Upper lobe of right lung (tissue), 1 donor: ENCODE measurements at regions not wholly inside any gene's neighbourhood (a gene's known extent, or its start where the extent isn't known, plus 50 kb on each side); places are given as distances from the start of the nearest gene placed in this dataset.

ENCODE experiments used
- ATAC-seq: fragments of 200-7000 bp; cut with Tn5 transposase; one replicate; pipeline ENCODE4 v1.9.1; 2020; ENCODE audit warnings: mild to moderate bottlenecking, moderate library complexity
- DNase-seq: peaks from one replicate; pipeline ENCODE4 v3.0.0-alpha.2; 2020
- H3K27ac ChIP-seq: fragments of 200-600 bp; one replicate; pipeline ENCODE4 v1.8.0; 2022
- H3K27me3 ChIP-seq: fragments of 200-600 bp; one replicate; pipeline ENCODE4 v1.8.0; 2022; ENCODE audit warnings: mild to moderate bottlenecking
- H3K36me3 ChIP-seq: fragments of 200-600 bp; one replicate; pipeline ENCODE4 v1.8.0; 2022
- H3K4me1 ChIP-seq: fragments of 200-600 bp; one replicate; pipeline ENCODE4 v1.8.0; 2022
- H3K4me3 ChIP-seq: fragments of 200-600 bp; one replicate; pipeline ENCODE4 v1.8.0; 2022; ENCODE audit warnings: mild to moderate bottlenecking
- H3K9me3 ChIP-seq: fragments of 200-600 bp; one replicate; pipeline ENCODE4 v1.8.0; 2022
- intact Hi-C: fragments of 100-400 bp; cut with DNase I; formaldehyde crosslinking; loops from one replicate; pipeline ENCODE4 v1.11.0; 2022
- TF ChIP-seq, protein P1 (sequence below): fragments of 200-600 bp; IDR thresholded peaks from one replicate; pipeline ENCODE4 v1.8.0; 2022; ENCODE audit warnings: antibody characterized with exemption
- donor health status: DM: no; HTN: yes; CAD: no; lungs with severe emphysema.

DNA sequence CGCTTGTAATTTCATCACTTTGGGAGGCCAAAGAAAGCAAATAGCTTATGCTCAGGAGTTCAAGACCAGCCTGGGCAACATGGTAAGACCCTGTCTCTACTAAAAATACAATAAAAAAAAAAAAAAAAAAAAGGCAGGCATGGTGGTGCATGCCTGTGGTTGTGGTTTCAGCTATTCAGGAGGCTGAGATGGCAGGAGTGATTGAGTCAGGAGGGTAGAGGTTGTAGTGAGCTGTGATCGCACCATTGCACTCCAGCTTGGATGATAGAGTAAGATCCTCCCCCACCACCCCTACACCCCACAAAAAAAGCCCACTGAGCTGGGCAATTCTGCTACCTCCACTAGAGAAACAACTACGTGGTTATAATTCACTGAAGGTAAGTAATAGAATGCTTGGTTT, 118.8 kb upstream of the PCDH18 start:
- TF ChIP-seq, protein P1, sequence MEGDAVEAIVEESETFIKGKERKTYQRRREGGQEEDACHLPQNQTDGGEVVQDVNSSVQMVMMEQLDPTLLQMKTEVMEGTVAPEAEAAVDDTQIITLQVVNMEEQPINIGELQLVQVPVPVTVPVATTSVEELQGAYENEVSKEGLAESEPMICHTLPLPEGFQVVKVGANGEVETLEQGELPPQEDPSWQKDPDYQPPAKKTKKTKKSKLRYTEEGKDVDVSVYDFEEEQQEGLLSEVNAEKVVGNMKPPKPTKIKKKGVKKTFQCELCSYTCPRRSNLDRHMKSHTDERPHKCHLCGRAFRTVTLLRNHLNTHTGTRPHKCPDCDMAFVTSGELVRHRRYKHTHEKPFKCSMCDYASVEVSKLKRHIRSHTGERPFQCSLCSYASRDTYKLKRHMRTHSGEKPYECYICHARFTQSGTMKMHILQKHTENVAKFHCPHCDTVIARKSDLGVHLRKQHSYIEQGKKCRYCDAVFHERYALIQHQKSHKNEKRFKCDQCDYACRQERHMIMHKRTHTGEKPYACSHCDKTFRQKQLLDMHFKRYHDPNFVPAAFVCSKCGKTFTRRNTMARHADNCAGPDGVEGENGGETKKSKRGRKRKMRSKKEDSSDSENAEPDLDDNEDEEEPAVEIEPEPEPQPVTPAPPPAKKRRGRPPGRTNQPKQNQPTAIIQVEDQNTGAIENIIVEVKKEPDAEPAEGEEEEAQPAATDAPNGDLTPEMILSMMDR, result no peak
- H3K27me3 ChIP-seq, result no peaks in the 10 kb centered on the region
- H3K4me3 ChIP-seq, result no peak overlapping the region
- intact Hi-C loops, result no loop called here
- ATAC-seq (no peak), DNase-seq (no peak)
- no peaks in the 10 kb centered on the region for H3K36me3 ChIP-seq
- H3K27ac ChIP-seq, result no peak overlapping the region
- H3K9me3 ChIP-seq, result no peaks in the 10 kb centered on the region
- H3K4me1 ChIP-seq, result no peaks in the 10 kb centered on the region

DNA sequence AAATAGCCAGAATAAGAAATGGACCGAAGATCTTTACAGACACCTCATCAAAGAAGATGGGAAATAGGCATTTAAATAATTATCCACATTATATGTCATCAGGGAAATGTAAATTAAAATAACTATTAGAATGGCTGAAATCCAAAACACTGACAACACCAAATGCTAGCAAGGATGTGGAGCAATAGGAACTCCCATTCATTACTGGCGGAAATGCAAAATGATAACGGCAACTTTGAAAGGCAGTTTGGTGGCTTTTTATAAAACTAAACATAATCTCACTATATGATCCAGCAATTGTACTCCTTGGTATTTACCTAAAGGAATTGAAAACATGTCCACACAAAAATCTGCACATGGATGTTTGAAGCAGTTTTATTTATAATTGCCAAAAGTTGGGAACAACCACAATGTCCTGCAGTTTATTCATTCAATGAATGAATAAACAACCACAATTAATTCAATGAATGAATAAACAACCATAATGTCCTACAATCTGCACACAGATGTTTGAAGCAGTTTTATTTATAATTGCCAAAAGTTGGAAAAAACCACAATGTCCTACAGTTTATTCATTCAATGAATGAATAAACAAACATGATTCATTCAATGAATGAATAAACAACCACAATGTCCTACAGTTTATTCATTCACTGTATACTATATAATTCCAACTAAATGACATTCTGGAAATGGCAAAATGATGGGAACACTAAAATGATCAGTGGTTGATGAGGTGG, 117.6 kb upstream of the PCDH18 start:
- no peak overlapping the region for H3K4me3 ChIP-seq
- ATAC-seq, result no peak
- DNase-seq, result no peak
- TF ChIP-seq, protein P1, result no peak
- no peaks in the 10 kb centered on the region for H3K27me3 ChIP-seq
- no peaks in the 10 kb centered on the region for H3K9me3 ChIP-seq
- no peak overlapping the region for H3K27ac ChIP-seq
- intact Hi-C loops, result no loop called here
- no peaks in the 10 kb centered on the region for H3K36me3 ChIP-seq
- no peaks in the 10 kb centered on the region for H3K4me1 ChIP-seq

DNA sequence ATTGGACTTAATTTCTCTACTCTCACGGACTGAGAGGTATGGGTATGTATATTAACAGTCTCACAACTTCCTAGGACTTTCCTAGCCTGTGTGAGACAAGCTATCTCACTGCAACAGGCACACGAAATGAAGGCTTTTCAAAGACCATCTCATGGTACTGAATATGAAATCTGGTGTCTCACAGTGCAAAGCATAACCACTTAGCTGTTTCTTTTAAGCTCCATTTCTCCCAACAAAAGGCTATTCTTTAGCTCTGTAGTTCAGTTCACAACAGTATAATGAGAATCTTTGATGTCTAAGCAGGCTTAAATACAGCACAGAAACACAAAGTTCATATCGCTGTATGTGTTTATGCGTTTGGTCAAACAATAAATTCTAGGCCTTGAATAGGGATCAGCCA, 116.2 kb upstream of the PCDH18 start:
- H3K27me3 ChIP-seq, result no peaks in the 10 kb centered on the region
- H3K9me3 ChIP-seq, result no peaks in the 10 kb centered on the region
- intact Hi-C loops, result no loop called here
- no peak overlapping the region for H3K27ac ChIP-seq
- H3K4me3 ChIP-seq, result no peak overlapping the region
- no peaks in the 10 kb centered on the region for H3K4me1 ChIP-seq
- TF ChIP-seq, protein P1, result no peak
- ATAC-seq (no peak), DNase-seq (no peak)
- no peaks in the 10 kb centered on the region for H3K36me3 ChIP-seq

DNA sequence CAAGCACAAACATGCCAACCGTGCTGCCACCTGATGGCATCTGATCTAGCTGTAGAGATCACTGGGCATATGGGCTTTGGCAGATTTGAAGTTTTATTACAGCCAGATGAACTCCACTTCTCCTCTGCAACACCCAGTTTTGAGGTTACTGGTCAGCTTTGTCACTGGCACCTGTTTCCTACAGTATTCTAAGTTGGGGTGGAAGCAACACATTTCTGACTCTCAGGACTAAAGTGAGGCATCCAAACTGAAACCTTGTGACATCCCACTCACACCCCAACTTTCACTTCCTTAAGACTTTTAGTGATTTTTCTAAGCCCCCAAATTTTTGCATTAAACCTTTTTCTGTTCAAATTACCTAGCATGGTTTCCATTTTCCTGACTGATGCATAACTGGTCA, 115.1 kb upstream of the PCDH18 start:
- TF ChIP-seq, protein P1, result no peak
- intact Hi-C loops, result no loop called here

DNA sequence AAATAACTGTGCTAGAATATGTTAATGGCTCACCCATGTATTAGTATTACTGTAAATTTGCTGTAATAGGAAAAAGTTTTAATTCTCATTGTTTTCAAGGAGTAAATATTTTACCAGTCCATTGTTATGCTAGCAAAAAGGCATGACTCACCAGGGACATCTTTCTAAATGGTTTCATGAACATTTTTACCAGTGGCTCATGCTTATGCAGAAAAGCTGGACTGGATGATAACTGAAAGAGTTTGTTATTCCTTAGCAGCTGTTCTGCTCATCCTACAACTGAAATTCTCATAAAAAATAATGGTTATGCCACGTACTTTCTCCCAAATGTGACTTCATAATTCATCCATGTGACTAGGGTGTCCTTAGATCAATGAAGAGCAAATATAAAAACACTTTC, 111.9 kb upstream of the PCDH18 start:
- DNase-seq (no peak), ATAC-seq (no peak)
- Histone ChIP-seq H3K27me3 (no peaks in the 10 kb centered on the region), H3K4me3 (no peak overlapping the region), H3K27ac (no peak overlapping the region), H3K4me1 (no peaks in the 10 kb centered on the region), H3K9me3 (no peaks in the 10 kb centered on the region), H3K36me3 (no peaks in the 10 kb centered on the region)
- intact Hi-C loops, result no loop called here
- TF ChIP-seq, protein P1, result no peak

More for the DNA sequence above, 115.1 kb upstream of the PCDH18 start:
- Histone ChIP-seq H3K27ac (no peak overlapping the region), H3K4me3 (no peak overlapping the region), H3K27me3 (no peaks in the 10 kb centered on the region), H3K36me3 (no peaks in the 10 kb centered on the region), H3K9me3 (no peaks in the 10 kb centered on the region), H3K4me1 (no peaks in the 10 kb centered on the region)
- DNase-seq (no peak), ATAC-seq (no peak)

DNA sequence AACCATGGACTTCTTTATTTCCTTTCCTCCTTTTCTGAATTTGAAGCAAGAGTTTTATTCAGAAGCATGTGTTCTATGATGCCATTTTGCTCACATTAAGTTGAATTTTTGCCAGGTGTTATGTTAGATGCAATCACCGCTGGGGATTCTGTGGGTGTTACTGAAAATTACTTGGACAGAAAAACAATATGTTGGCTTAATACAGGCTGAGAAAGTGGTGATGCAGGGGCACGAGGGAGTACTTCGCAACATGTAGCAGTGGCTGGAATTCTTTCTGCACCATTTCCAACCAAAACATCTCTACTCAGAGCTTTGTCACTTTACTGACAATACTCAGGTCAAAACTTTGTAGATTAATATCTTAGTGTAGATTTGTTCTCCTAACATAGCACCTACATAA, 109.2 kb upstream of the PCDH18 start:
- Histone ChIP-seq H3K9me3 (no peaks in the 10 kb centered on the region), H3K27ac (no peak overlapping the region), H3K36me3 (no peaks in the 10 kb centered on the region), H3K27me3 (no peaks in the 10 kb centered on the region), H3K4me3 (no peak overlapping the region), H3K4me1 (no peaks in the 10 kb centered on the region)
- DNase-seq, result no peak
- ATAC-seq, result no peak
- TF ChIP-seq, protein P1, result no peak
- intact Hi-C loops, result no loop called here
